Liver (tissue), 3 donors: ENCODE measurements at regions not wholly inside any gene's neighbourhood (a gene's known extent, or its start where the extent isn't known, plus 50 kb on each side); places are given as distances from the start of the nearest gene placed in this dataset.

ENCODE experiments used
- CTCF ChIP-seq: fragments of 150-350 bp; IDR thresholded peaks from 2 replicates; pipeline ENCODE4 v1.5.1; 2017; ENCODE audit warnings: improper control_type of control experiment, low read depth, low read length; ENCODE audit not compliant: missing input control
- FOXA2 ChIP-seq: IDR thresholded peaks from 2 replicates; pipeline ENCODE4 v1.6.1; 2016; ENCODE audit warnings: antibody characterized with exemption
- JUND ChIP-seq, 2 donors: IDR thresholded peaks; 2 replicates each; pipeline ENCODE4 v1.6.1; 2016; ENCODE audit warnings: antibody characterized with exemption in 2 of 2
- MAX ChIP-seq: IDR thresholded peaks from 2 replicates; pipeline ENCODE4 v1.6.1; 2016; ENCODE audit warnings: antibody characterized with exemption
- RAD21 ChIP-seq, 2 donors: IDR thresholded peaks; 2 replicates each; pipeline ENCODE4 v1.6.1; 2016; ENCODE audit warnings: antibody characterized with exemption in 2 of 2, mild to moderate bottlenecking in 2 of 2
- TAF1 ChIP-seq: conservative IDR thresholded peaks from 2 replicates; pipeline ENCODE4 v1.6.1; 2016; ENCODE audit warnings: antibody characterized with exemption, mild to moderate bottlenecking
- YY1 ChIP-seq: IDR thresholded peaks from 2 replicates; pipeline ENCODE4 v1.6.1; 2016; ENCODE audit warnings: antibody characterized with exemption, mild to moderate bottlenecking
- donor health status: healthy.
- donor health status: healthy.

DNA sequence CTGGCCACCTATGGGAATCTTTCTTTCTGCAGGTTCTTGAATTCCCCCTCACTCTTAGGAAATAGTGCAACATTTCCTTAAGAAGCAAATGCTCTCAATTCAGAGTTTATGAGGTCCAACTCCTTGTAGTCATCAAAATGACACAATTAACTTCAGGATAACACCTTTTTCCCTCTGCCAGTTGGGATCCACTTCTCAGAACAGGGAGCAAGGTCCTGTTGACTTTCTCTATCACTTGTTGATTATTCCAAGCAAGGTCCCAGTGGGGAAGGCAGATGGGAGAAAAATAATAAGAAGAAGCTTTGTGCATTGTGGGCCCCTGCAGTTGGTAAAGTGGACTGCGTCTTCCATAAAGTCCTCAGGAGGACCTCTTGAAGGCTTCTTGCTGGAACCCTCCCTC, 315.6 kb upstream of the NPSR1 start:
- no peak for TF ChIP-seq CTCF
- no peak for TF ChIP-seq YY1
- no peak for TF ChIP-seq MAX
- no peak for TF ChIP-seq TAF1
- TF ChIP-seq RAD21 (IDR thresholded peaks at IDR 0.05), result no peak
- TF ChIP-seq FOXA2, result no peak
- no peak for TF ChIP-seq JUND (IDR thresholded peaks at IDR 0.05)
